GM23338 (cell line): ENCODE measurements at regions not wholly inside any gene's neighbourhood (a gene's known extent, or its start where the extent isn't known, plus 50 kb on each side); places are given as distances from the start of the nearest gene placed in this dataset.

ENCODE experiments used
- CTCF ChIP-seq, 2 experiments: fragments of 200-600 bp in 1 of 2; sonication (generic) in 1 of 2; conservative IDR thresholded peaks; 2 replicates each; pipeline versions ENCODE4 v1.5.1 to v1.6.1; 2016 to 2017; ENCODE audit warnings: antibody characterized with exemption in 2 of 2, low read depth in 2 of 2, mild to moderate bottlenecking in 2 of 2, moderate library complexity in 1 of 2
- EZH2 ChIP-seq: fragments of 200-600 bp; sonication (generic); IDR thresholded peaks from one replicate; pipeline ENCODE4 v1.8.0; 2017; ENCODE audit warnings: antibody characterized with exemption, mild to moderate bottlenecking, low read depth; ENCODE audit not compliant: unreplicated experiment
- NANOG ChIP-seq: IDR thresholded peaks from 2 replicates; pipeline ENCODE4 v1.6.1; 2016; ENCODE audit warnings: antibody characterized with exemption, borderline replicate concordance
- POLR2AphosphoS5 ChIP-seq: IDR thresholded peaks from 2 replicates; pipeline ENCODE4 v1.6.1; 2016; ENCODE audit warnings: antibody characterized with exemption, low read depth
- REST ChIP-seq: IDR thresholded peaks from one replicate; pipeline ENCODE4 v1.6.1; 2018; ENCODE audit warnings: antibody characterized with exemption; ENCODE audit not compliant: unreplicated experiment

DNA sequence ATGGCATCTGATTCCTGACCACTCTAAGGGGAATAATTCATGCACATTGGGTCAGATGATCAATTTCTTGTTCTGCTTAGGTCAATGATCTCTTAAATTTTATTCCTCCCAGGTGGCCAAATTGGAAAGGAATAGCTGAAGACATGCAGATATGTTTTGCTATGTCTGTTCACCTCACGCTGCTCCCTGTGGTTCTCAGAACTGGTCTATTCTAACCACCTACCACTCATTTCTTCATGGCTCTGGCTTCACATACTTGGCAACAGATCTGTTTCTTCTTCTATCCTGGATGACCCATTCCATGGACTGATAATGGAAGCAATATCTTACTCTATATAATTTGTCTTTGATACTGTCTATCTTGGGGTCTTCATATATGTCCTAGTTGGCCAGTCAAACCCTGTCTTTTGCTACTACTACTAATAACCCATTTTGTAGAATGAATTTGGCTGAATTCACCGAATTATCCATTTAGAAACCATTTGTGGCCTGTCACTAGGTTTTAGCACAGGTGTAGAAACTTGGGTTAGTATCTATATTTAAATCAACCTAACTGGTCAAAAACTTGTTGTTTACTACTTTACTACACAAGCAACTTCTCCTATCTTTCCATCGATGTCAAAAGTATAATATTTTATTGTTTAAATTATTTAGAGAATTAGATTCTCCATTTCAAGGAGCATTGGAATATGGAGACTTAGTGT is 650.9 kb downstream of the TLE4 start:
- TF ChIP-seq CTCF (conservative IDR thresholded peaks at IDR 0.05; ENCODE audit: low read depth in 2 of 2) (no peak), POLR2AphosphoS5 (no peak), REST (no peak), EZH2 (no peak), NANOG (no peak)
